ENCODE measurements at regions not wholly inside any gene's neighbourhood (a gene's known extent, or its start where the extent isn't known, plus 50 kb on each side); places are given as distances from the start of the nearest gene placed in this dataset.

GRCh38 chr2:83654091-83654611 is 804.9 kb downstream of the SUCLG1 start:
- no peak for TF ChIP-seq CTCF (IDR thresholded peaks at IDR 0.05; ENCODE audit: low read length)
- TF ChIP-seq EZH2 (IDR thresholded peaks at IDR 0.05; ENCODE audit: borderline replicate concordance, low read length), result no peak
